ENCODE measurements at regions not wholly inside any gene's neighbourhood (a gene's known extent, or its start where the extent isn't known, plus 50 kb on each side); places are given as distances from the start of the nearest gene placed in this dataset.
"Not testable (repeated sequence)": the region's sequence is repeated elsewhere in the genome, so short reads cannot be mapped to it uniquely, and the experiment has no call there.

DNA sequence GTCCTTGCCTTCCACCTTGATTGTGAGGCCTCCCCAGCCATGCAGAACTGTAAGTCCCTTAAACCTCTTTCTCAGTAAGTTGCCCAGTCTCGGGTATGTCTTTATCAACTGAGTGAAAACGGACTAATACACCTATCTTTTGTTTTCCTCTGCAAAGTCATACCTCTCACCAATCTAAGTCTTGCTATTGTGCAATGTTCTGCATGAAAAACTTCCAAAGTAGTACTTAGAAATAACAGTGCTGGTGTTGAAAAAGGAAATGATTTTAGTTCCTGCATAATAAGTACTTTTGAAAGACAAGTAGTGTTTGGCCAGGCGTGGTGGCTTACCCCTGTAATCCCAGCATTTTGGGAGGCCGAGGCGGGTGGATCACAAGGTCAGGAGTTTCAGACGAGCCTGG, 573.5 kb downstream of the ANKRD50 start:
- DNase-seq, result no peak

DNA sequence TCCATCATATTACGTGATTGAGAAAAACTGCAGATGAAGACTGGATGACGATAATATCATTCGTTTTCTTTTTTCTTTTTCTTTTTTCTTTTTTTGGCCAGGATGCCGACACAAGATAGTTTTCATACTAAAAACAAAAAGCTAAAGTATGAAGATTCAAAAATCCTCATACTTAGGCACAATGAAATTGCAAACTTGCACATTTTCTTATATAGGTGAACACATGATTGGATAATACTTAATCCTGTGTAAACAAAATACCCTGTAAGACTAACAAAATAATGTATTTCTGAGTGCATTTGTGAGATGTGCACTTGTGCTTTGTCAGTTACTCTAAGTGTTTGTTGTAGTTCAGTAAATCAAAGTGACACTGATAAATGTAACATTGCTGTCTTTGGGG, 568.9 kb downstream of the ANKRD50 start:
- DNase-seq, result no peak

DNA sequence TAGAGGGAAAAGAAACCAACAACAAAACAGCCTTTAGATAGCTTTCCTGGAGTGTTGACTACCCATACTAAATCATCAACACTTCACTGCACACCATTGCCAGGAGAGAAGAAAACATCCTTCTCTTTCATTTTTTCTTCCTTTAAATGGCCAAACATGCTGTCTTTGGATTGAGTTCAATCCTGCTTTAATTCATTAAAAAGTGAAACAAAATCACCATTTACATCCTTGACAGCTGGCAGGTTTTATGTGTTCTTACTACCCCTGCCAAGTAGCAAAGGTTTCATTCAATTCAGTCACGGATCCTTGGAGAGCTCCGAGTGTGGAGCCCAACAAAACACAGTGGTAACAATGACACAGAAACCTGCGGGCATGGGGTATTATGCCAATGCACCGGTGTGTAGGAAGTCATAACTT, 568.3 kb downstream of the ANKRD50 start:
- no peak for DNase-seq

DNA sequence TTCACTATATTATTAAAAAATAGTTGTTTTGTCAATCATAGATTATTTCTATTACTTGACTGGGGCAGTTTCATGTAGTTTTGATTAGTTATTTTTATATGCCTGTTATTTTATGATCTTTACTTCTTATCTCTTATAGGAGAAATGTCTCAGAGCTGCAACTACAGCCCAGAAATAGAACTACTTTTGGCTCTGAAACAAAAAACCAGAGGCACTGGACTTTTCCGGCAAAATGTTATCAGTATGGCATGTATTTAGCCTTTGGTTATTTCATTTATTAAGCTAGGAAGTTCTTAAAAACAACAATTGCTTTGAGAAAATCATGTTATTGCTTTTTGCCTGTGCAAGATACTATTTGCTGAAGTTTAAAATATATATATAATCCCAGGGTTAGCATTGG, 566.5 kb downstream of the ANKRD50 start:
- no peak for DNase-seq

DNA sequence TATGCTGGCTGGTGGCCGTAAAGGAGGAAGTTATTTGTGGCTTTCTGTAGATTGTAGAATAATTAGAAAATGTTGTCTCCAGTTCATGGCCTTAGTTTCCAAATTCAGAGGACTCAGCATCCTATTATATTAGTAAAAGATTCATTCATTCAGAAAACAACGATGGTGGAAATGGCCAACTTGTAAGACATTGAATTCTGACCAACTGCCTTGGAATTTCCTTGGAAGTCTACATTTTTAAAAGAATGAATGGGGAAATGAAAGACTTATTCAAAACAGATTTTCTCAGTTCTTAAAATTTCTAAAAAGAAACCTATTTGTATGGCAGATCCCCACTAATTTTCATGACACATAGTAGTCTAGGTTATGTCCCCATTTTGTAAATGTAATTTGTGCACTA, 561.5 kb downstream of the ANKRD50 start:
- no peak for DNase-seq

DNA sequence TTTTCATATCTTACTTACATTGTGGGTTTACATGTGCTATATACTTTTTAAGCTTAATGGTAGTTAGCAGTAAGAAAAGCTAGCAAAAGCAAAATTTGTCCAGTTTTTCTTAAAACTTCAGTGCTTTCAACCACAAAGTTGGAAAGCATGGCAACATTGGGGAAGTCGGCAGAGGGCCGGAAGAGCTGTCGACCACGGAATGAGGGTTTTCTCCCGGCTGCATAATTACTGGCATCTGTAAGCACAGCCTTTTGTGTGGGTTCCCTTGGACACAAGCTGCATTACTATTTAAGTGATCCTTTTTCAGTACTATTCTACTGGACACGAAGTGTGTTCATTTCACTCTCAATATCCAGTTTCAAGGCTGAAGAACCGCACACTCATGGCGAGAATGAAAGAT, 560.4 kb downstream of the ANKRD50 start:
- peak; percentile 72 for DNase-seq

DNA sequence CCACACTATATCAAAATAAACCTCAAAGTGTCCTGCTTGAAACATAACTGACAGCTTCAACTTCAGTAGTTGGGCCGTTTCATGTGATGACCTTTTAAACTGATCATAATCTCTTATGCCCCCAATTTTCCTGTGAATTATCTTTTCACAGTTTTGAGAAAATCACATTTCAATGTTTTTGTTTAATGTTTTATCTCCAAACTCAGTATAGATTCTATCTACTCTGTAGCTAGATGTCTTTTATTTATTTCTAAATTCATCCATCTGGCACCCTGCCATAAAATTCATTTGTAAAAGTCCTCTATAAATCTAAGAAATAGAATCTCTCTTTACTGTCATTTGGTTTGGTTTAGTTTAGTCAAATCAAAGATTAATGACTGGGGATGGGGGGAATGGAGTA, 557.3 kb downstream of the ANKRD50 start:
- no peak for DNase-seq

DNA sequence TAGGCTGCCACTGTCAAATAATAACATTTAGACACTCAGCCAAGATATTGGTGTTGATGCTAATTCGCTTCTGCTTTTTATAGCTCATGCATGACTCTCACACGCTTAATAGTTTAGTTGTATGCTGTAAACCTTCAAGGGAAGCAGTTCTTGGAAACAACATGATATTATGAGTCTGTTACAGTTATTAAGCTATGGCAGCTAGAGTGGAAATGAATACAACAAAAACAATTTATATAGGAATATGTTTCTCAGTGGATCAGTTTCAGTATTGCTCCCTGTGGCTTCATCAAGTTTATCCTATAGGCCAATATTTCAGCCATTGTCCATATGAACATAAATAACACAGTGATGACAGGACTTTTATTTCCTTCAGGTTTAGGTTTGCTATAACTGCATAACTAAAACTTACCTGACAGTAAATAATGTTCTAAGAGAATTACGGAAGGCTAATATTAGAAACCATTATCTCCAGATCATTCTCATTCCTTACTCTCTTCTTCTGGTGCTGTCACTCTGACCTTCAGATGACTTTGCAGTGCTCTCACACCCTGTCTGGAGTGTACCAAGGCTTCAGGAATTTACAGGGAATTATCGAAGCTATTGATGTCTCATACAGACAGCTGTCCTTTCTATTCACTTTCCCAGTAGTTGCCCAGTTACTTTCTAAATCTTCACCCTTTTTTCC, 555.0 kb downstream of the ANKRD50 start:
- no peak for DNase-seq

DNA sequence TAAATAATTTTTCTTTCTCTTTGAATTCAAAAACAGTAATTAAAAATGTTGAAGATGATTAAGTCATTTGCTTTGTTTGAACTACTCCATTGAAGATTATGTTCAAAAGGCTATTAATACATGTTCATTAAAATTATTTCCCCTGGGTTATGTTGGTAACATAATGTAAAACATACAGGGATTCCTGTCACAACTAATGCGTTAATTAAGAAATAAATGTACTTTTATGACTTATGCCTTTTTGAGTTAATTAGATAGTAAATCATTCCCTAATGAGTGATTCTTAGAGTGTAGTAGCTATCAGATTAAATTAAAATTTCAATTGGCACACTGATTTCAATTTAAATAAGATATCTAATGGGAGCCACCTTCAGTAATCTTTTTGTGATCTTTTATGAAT, 549.1 kb downstream of the ANKRD50 start:
- DNase-seq, result no peak

DNA sequence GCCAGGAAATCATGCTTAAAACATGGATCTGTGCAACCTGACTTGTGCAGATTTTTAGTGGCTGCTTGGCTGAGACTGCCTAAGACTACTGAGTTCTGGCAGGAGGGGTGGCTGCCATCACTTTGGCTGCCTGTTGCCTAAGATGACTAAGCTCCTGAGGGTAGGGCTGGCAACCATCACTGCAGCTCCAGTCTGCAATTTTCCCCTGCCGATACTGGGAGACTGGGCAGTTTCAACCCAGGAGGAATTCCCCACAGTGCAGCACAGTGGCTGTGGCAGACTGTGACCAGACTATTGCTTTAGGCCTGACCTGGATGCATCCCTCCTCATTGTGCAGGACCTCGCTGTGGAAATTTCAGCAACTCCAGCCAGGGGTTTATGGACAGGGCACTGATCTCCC, 544.9 kb downstream of the ANKRD50 start:
- peak; percentile 40 for DNase-seq

DNA sequence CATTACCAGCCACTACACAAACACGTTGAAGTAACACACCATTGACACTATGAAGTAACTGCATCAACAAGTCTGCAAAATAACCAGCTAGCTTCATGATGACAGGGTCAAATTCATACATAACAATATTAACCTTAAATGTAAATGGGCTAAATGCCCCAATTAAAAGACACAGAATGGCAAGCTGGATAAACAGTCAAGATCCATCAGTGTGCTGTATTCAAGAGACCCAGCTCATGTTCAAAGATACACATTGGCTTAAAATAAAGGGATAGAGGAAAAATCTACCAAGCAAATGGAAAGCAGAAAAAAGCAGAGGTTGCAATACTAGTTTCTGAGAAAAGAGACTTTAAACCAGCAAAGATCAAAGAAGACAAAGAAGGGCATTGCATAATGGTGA, 543.0 kb downstream of the ANKRD50 start:
- not testable (repeated sequence) for DNase-seq

DNA sequence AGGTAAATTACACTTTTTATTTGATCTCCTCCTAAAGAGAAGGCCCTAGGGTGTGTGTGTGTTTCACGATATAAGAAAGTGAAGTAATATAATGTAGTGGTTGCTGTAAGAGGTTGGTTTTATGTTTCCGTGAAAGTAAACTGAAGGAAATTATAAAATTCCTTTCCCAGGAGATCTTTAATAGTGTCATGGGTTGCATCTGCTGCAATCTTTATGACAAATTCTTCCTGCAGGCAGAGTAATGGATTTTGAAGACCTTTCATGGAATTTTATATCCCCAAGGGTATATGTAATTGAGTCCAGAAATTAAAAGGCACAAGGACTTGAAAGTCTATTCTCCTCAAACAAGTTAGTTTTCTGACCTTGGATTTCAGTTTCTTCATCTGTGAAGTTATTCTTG, 538.6 kb downstream of the ANKRD50 start:
- no peak for DNase-seq

DNA sequence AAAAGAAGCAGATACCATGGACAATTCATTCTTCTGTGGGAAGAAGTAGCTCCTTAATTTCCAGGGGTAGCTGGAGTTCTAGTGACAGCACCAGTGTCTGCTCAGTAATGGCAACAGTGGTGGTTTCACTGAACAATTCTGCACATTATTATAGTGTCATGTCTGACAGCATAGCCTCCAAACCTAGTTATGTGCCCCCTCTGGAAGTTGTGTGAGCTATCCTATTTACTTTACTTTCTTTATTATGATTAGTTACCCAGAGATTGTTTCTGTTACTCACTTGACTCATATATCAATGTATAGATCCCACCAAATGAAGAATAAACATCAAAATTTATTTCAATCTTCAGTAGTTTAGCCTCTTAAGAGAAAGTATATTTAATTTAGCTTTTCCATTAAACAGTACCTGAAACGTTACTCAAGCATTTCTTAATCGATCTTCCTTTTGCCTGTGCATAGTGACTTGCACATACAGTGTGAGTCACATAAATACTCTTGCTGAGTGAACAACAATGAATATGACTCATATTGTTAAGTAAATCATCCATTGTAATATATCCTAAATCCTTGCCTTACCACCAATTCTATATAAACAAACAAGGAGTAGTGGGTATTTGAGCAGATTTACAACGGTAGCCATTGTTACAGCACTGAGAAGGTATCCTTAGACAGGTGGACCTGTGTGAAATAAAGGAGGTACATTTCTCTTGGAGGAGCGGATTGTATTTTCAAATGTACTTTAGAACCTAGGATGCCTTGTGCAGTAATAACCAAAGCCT, 534.7 kb downstream of the ANKRD50 start:
- no peak for DNase-seq

DNA sequence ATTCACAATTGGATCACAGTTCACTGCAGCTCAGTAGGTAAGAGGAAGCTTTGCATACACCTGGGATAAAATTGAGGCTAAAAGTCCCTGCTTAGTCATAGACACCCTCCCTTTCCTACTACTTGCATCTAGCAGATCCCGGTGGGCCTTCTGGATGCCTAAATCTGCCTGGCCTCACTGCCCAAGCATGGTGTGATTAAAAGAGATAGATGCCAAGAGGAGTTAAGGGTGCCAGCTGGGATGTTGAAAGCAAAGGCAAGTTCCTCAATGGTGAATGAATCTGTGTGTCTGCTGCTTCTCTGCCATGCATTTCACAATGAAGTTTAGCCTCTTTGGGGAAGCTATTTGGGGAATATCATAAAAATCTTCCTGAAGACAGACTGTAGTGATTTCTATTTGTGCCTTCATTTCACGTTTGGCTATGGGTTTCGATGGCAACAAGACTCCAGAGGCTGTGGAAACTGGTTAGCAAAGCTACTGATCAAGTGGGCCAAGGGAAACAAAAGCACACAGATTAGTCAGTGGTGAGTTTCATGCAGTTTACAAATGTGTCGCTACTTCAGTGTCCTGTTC, 534.0 kb downstream of the ANKRD50 start:
- DNase-seq, result no peak

DNA sequence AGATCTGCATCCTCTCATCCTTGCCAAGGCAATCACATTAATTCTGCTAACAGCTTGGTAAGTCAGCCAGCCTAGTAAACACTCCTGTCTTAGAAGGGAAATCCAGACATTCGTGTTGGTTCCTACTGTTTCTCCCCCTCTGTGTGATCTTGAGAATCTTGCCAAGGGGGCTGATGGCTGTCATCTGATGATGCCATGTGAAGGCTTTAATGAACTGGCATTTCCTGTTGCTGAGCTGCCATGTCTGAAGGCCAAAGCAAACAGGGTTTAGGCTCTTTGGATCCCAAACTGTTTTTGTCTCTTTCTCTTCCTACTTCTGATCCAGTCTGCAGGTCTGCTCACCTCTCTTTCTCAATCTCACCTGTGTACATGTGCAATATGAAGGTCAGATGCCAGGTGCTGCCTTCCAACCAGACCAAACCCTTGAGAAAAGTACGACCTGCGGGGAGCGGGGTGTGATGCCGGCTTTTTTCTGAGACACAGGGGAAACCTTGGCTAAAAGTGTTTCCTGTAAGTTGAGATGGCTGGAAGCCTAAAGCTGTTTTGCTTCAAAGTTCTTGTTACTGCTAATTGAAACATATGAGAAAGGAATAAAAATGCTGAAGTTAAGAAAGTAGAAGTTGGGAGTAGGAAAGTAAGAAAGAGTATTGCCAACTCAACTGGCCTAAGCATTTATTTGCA, 532.9 kb downstream of the ANKRD50 start:
- no peak for DNase-seq

DNA sequence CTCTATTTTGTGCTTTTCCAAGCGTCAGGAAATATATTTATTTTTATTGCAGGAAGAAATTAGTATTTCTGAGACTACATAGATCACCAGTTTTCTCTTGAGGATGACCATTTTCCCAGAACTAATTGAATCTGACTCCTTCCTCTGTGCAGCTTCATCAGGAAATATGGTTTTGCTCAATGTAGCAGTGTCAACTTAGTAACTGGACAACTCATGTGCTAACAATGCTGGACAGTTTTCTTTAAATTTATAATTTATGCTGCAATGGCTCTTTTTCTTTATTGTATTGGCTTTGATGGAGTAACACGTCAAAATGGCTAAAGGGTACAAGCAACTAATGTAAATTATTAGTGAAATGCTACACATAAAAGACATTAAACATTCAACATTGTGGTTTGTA, 531.5 kb downstream of the ANKRD50 start:
- no peak for DNase-seq

DNA sequence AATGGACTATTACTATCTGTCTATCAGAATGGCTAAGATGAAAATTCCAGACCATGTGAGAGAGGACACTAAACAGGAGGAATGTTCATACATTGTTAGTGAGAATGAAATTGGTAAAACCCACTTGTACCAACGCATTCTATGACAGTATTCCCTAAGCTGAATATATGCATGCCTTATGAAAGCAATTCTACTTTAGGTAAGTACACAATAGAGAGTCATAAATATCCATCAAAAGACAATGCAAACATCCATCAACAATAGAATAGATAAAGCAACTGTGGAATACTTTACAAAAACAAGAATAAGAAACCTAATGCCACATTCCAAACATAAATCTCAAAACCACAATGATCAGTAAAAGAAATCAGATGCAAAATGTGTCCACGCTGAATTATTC, 529.3 kb downstream of the ANKRD50 start:
- no peak for DNase-seq

DNA sequence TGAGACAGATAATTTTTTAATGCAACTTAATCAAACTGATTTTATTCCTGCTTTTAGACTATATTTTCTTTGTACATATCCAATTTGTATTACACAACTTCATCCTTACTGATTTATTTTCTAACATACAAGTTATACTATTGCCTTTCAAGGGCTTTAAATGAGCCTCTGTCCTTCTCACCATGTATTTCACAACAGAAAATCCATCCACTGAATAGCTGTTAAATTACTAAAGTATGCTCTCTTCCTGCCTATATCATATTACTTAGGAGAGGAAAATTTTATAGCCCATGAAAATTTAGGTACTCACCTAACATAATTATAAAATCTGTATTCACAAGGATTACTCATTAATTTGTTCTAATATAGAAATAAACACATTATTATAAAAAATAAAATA, 528.6 kb downstream of the ANKRD50 start:
- no peak for DNase-seq

DNA sequence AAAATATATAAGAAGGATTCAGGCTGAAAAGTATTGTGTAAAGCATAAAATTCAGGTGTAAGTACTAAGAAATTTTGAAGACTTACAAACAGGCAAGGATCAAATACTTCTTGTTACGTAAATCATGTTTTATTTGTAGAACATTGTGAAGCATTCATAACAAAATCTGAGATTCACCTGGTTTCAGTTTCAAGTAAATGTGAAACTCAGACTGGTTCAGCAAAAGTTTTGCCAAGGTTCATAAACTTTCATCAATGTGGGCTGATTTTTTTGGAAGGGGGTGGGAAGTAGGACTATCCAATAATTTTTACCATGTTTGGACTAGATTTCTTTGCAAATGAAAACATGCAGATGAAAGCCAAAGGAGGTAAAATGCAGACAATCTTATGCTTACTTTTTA, 527.7 kb downstream of the ANKRD50 start:
- no peak for DNase-seq

DNA sequence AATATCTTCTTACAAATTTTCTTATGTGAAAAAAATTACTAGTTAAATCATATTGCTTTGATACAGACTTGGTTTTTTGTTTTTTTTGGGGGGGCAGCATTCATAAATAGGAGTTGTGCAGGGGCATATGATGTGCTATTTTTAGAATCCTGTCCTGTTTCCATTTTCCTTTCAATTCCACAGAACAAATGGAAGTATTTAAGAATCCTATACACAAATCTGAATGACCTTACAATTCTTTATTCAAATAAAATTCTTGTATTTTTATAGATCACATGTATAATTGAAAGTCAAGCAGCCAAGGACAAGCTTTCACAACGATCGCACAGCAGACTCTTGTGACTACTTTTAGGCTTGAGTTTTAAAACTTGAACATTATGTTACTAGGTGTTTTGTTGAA, 523.9 kb downstream of the ANKRD50 start:
- DNase-seq, result no peak

DNA sequence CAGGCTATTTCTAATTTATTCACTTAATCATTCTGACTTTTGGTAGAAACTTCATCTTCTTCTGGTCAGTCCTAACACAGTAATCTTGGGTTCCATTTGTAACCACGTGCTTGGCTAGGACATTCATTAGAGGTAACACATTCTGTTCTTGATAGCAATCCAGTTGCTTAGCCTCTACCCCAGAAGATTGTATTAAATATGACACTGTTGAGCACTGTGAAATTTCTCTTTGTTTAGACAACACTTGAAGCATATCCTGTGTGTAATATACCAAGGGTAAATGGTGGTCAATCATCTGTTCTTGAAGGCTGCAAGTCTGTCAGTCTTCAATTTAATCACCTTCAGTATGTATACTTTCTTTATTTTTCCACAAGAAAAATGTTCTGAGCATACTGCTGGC, 523.0 kb downstream of the ANKRD50 start:
- no peak for DNase-seq

DNA sequence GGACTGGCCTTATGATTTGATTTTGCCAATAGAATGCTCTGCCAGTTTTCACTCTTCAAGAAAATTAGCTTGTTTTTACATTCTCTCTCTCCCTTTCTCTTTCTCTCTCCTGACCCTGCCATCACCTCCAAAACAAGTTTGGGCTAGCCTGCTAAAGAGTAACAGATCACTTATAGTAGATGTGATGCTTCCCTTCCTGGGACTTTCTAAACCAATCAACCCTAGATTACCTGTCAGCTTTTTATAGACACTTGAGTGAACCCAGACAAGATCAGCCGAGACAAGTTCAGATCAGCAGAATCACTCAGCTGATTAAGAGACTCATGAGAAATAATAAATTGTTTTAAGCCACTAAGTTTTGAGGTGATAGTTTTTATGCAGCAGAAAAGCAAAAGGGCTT, 521.2 kb downstream of the ANKRD50 start:
- DNase-seq, result no peak

DNA sequence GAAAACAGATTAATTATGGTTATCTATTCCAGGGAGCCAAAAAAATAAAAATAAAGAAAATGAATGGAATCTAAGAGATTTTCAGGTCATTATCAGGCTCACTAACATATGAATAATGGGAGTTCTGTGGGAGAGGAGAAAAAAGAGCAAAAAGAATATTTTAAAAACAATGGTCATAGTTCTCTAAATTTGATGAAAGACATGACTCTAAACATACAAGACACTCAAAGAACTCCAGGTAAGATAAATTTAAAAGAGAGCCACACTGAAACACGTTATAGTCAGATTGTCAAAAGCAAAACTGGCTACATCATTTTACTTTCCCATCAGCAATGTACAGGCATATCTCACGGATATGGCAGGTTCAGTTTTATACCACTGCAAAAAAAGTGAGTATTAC, 520.0 kb downstream of the ANKRD50 start:
- DNase-seq, result no peak

DNA sequence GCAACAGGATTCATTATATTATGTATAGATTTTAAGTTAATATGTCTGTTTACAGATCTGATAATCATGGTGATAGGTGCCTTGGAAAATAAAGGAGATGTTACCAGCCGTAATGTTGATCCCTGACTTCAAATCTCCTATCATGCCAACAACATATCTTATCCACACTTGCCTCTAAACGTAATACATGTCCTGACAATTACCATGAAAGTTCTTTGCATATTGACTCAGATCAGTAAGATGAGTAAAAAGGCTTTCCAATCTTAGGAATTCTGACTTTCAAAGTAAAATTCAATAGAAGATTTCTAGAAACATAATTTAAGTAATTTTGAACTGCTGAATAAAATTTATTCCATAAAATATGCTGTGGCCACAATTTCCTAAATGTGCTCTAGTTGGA, 513.3 kb downstream of the ANKRD50 start:
- DNase-seq, result no peak
